HG03135 (cell line): ENCODE measurements at regions not wholly inside any gene's neighbourhood (a gene's known extent, or its start where the extent isn't known, plus 50 kb on each side); places are given as distances from the start of the nearest gene placed in this dataset.

Experiments used
- ATAC-seq: cut with Tn5 transposase; IDR thresholded peaks from one replicate; pipeline ENCODE4 v1.9.1; 2021; ENCODE audit warnings: mild to moderate bottlenecking, moderate library complexity; ENCODE audit not compliant: unreplicated experiment

- no peak for ATAC-seq
Measured at GRCh38 chr2:20559277-20559676, 91.6 kb downstream of the HS1BP3 start.

- no peak for ATAC-seq
Measured at GRCh38 chr2:20560011-20560410, 90.9 kb downstream of the HS1BP3 start.

- ATAC-seq = no peak
Measured at GRCh38 chr2:20560891-20561636, 89.8 kb downstream of the HS1BP3 start.

GRCh38 chr2:20561637-20562454, 89.1 kb downstream of the HS1BP3 start:
- no peak for ATAC-seq

- no peak for ATAC-seq
Measured at GRCh38 chr2:20562540-20563225, 88.2 kb downstream of the HS1BP3 start.

GRCh38 chr2:20563251-20563650, 87.6 kb downstream of the HS1BP3 start:
- no peak for ATAC-seq

- ATAC-seq = no peak
Measured at GRCh38 chr2:20563833-20564232, 87.1 kb downstream of the HS1BP3 start.

- no peak for ATAC-seq
Measured at GRCh38 chr2:20565101-20565622, 85.7 kb downstream of the HS1BP3 start.

GRCh38 chr2:20565623-20566236, 85.2 kb downstream of the HS1BP3 start:
- no peak for ATAC-seq

GRCh38 chr2:20566331-20566730, 84.6 kb downstream of the HS1BP3 start:
- ATAC-seq = no peak

GRCh38 chr2:20567159-20567925, 83.6 kb downstream of the HS1BP3 start:
- ATAC-seq = no peak
